ENCODE measurements at regions not wholly inside any gene's neighbourhood (a gene's known extent, or its start where the extent isn't known, plus 50 kb on each side); places are given as distances from the start of the nearest gene placed in this dataset.

GRCh38 chr15:62934236-62934971 is 108.1 kb upstream of the TPM1 start:
- Mint-ChIP-seq H3K9me3 (no peaks in the 10 kb centered on the region), H3K36me3 (ENCODE audit: low read depth) (no peaks in the 10 kb centered on the region), H3K27ac (no peak overlapping the region), H3K4me3 (no peak overlapping the region), H3K4me1 (peaks cover 6% of the 10 kb centered on the region), H3K27me3 (ENCODE audit: insufficient read depth) (peaks cover 3% of the 10 kb centered on the region)
- H3K9me3 ChIP-seq (ENCODE audit: control insufficient read depth, low read length) = no peaks in the 10 kb centered on the region
- no peak overlapping the region for H3K27ac ChIP-seq (ENCODE audit: low read depth, low read length)
- H3K4me1 ChIP-seq (ENCODE audit: control insufficient read depth, insufficient read depth, low read length) = no peaks in the 10 kb centered on the region
- no peaks in the 10 kb centered on the region for H3K27me3 ChIP-seq (ENCODE audit: control insufficient read depth, insufficient read depth, low read length, poor library complexity, severe bottlenecking)
- no peak overlapping the region for H3K9ac ChIP-seq (ENCODE audit: extremely low read depth, low read length, poor library complexity, severe bottlenecking)
- no peaks in the 10 kb centered on the region for H3K36me3 ChIP-seq (ENCODE audit: control insufficient read depth, insufficient read depth, low read length)
- H3K4me3 ChIP-seq (ENCODE audit: low read length) = no peak overlapping the region
- 92 to 93% methylated on average over 8 to 14 of the region's 14 CpGs for WGBS, 2 experiments (ENCODE audit: insufficient coverage in 1 of 2, insufficient read length in 1 of 2)
- no peak for DNase-seq
- no peak for TF ChIP-seq CTCF (conservative IDR thresholded peaks at IDR 0.05)

GRCh38 chr15:62935300-62936081 is 107.1 kb upstream of the TPM1 start:
- no peak for TF ChIP-seq CTCF (conservative IDR thresholded peaks at IDR 0.05)
- Mint-ChIP-seq H3K9me3 (no peaks in the 10 kb centered on the region), H3K4me3 (no peak overlapping the region), H3K27me3 (ENCODE audit: insufficient read depth) (peaks cover 5% of the 10 kb centered on the region), H3K27ac (no peak overlapping the region), H3K36me3 (ENCODE audit: low read depth) (no peaks in the 10 kb centered on the region), H3K4me1 (peaks cover 5% of the 10 kb centered on the region)
- no peak overlapping the region for H3K9ac ChIP-seq (ENCODE audit: extremely low read depth, low read length, poor library complexity, severe bottlenecking)
- H3K4me3 ChIP-seq (ENCODE audit: low read length) = no peak overlapping the region
- WGBS, 2 experiments (ENCODE audit: insufficient coverage in 1 of 2, insufficient read length in 1 of 2) = 65 to 80% methylated on average over 6 to 11 of the region's 12 CpGs
- DNase-seq = no peak
- no peaks in the 10 kb centered on the region for H3K27me3 ChIP-seq (ENCODE audit: control insufficient read depth, insufficient read depth, low read length, poor library complexity, severe bottlenecking)
- no peaks in the 10 kb centered on the region for H3K36me3 ChIP-seq (ENCODE audit: control insufficient read depth, insufficient read depth, low read length)
- no peak overlapping the region for H3K27ac ChIP-seq (ENCODE audit: low read depth, low read length)
- H3K4me1 ChIP-seq (ENCODE audit: control insufficient read depth, insufficient read depth, low read length) = no peaks in the 10 kb centered on the region
- H3K9me3 ChIP-seq (ENCODE audit: control insufficient read depth, low read length) = no peaks in the 10 kb centered on the region

- H3K27ac Mint-ChIP-seq = no peak overlapping the region
- Histone ChIP-seq H3K4me3 (ENCODE audit: low read length) (no peak overlapping the region), H3K27ac (ENCODE audit: low read depth, low read length) (no peak overlapping the region), H3K36me3 (ENCODE audit: control insufficient read depth, insufficient read depth, low read length) (no peaks in the 10 kb centered on the region), H3K9me3 (ENCODE audit: control insufficient read depth, low read length) (no peaks in the 10 kb centered on the region), H3K9ac (ENCODE audit: extremely low read depth, low read length, poor library complexity, severe bottlenecking) (no peak overlapping the region), H3K4me1 (ENCODE audit: control insufficient read depth, insufficient read depth, low read length) (no peaks in the 10 kb centered on the region), H3K27me3 (ENCODE audit: control insufficient read depth, insufficient read depth, low read length, poor library complexity, severe bottlenecking) (no peaks in the 10 kb centered on the region)
- H3K4me1 Mint-ChIP-seq = peaks cover 5% of the 10 kb centered on the region
- TF ChIP-seq CTCF (conservative IDR thresholded peaks at IDR 0.05) = no peak
- no peak for DNase-seq
- no peak overlapping the region for H3K4me3 Mint-ChIP-seq
- no peaks in the 10 kb centered on the region for H3K36me3 Mint-ChIP-seq (ENCODE audit: low read depth)
- no peaks in the 10 kb centered on the region for H3K9me3 Mint-ChIP-seq
- peaks cover 5% of the 10 kb centered on the region for H3K27me3 Mint-ChIP-seq (ENCODE audit: insufficient read depth)
- 83 to 93% methylated on average over 1 to 3 of the region's 3 CpGs for WGBS, 2 experiments (ENCODE audit: insufficient coverage in 1 of 2, insufficient read length in 1 of 2)
These were observed 103.7 kb upstream of the TPM1 start for GRCh38 chr15:62938825-62939224.

Measured in endodermal cell (in vitro differentiated cells).